ENCODE measurements at regions not wholly inside any gene's neighbourhood (a gene's known extent, or its start where the extent isn't known, plus 50 kb on each side); places are given as distances from the start of the nearest gene placed in this dataset.

DNA sequence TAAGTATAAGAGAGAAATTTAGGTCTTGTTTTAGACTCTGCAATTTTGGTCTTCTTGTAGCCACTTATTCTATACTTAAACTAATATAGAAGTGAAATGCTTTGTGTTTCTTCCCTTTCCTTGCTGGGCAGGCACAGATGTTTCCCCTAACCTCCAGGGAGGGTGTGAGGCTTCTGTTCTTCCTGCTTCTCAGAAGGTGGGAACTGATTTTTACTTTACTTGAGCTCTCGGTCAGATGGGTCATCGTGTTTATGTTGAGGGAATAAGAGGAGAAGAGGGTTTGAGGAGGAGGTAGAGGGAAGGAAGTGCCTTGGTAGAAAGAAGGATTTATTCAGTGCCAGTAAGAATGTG lies 92.5 kb upstream of the CXCR4 start:
- TF ChIP-seq, protein P1, sequence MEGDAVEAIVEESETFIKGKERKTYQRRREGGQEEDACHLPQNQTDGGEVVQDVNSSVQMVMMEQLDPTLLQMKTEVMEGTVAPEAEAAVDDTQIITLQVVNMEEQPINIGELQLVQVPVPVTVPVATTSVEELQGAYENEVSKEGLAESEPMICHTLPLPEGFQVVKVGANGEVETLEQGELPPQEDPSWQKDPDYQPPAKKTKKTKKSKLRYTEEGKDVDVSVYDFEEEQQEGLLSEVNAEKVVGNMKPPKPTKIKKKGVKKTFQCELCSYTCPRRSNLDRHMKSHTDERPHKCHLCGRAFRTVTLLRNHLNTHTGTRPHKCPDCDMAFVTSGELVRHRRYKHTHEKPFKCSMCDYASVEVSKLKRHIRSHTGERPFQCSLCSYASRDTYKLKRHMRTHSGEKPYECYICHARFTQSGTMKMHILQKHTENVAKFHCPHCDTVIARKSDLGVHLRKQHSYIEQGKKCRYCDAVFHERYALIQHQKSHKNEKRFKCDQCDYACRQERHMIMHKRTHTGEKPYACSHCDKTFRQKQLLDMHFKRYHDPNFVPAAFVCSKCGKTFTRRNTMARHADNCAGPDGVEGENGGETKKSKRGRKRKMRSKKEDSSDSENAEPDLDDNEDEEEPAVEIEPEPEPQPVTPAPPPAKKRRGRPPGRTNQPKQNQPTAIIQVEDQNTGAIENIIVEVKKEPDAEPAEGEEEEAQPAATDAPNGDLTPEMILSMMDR (optimal IDR thresholded peaks at IDR 0.05 in 1 of 3, IDR thresholded peaks at IDR 0.05 in 1 of 3, conservative IDR thresholded peaks at IDR 0.05 in 1 of 3; ENCODE audit: extremely low read depth in 1 of 3, insufficient read depth in 2 of 3, low read length in 3 of 3), result no peak
- TF ChIP-seq EZH2 (IDR thresholded peaks at IDR 0.05; ENCODE audit: low read length), result no peak

All from keratinocyte (primary cell).